ENCODE measurements at regions not wholly inside any gene's neighbourhood (a gene's known extent, or its start where the extent isn't known, plus 50 kb on each side); places are given as distances from the start of the nearest gene placed in this dataset.

DNA sequence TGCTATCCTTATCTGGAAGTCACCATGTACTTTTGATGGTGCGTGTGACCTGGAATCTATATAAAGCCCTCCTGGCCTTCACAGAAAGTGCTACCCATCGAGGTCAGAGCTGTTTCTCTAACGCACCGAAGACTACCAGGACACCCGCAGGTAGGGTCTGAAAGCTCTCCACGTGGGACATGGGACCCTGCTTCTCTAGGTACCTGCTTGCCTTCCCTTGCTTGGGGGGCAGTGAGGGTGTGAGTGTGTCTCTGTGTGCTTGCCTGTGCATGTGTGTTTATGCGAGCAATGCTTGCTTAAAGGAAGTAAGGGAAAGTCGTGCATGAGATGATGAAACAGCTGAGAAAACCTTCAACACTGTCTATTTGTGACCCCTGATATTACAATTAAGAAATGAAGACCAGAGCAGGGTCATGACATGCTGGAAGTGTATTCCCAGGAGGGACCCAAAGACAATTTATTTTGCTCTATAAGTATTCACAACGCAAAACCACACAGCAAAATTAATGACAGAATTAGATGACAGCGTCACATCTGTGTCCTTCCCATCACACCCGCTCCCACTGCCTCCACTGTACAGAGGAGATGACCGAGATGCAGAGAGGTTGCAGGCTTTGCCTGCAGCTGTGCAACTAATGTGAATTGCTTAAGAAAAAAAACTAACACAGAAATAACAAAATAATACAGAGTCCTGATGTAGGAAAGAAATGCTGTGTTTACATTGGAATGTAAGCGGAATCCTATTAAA lies 76.4 kb upstream of the HELT start:
- TF ChIP-seq EZH2 (IDR thresholded peaks at IDR 0.05; ENCODE audit: borderline replicate concordance, low read depth, low read length, severe bottlenecking): no peak
- TF ChIP-seq, protein P1, sequence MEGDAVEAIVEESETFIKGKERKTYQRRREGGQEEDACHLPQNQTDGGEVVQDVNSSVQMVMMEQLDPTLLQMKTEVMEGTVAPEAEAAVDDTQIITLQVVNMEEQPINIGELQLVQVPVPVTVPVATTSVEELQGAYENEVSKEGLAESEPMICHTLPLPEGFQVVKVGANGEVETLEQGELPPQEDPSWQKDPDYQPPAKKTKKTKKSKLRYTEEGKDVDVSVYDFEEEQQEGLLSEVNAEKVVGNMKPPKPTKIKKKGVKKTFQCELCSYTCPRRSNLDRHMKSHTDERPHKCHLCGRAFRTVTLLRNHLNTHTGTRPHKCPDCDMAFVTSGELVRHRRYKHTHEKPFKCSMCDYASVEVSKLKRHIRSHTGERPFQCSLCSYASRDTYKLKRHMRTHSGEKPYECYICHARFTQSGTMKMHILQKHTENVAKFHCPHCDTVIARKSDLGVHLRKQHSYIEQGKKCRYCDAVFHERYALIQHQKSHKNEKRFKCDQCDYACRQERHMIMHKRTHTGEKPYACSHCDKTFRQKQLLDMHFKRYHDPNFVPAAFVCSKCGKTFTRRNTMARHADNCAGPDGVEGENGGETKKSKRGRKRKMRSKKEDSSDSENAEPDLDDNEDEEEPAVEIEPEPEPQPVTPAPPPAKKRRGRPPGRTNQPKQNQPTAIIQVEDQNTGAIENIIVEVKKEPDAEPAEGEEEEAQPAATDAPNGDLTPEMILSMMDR (IDR thresholded peaks at IDR 0.05; ENCODE audit: borderline replicate concordance, extremely low read depth, low read length, poor library complexity, severe bottlenecking): no peak
- Histone ChIP-seq H4K20me1 (ENCODE audit: insufficient read depth, low read length) (no peaks in the 10 kb centered on the region), H2AFZ (ENCODE audit: low read depth, low read length) (no peak overlapping the region), H3K9me3 (ENCODE audit: insufficient read depth, low read length, severe bottlenecking) (no peaks in the 10 kb centered on the region), H3K9ac (ENCODE audit: low read depth, low read length) (no peak overlapping the region), H3K4me2 (ENCODE audit: insufficient read depth, low read length) (no peak overlapping the region), H3K79me2 (ENCODE audit: insufficient read depth, low read length) (no peaks in the 10 kb centered on the region), H3K27ac (ENCODE audit: low read length) (no peak overlapping the region), H3K27me3 (ENCODE audit: insufficient read depth, low read length, poor library complexity) (no peaks in the 10 kb centered on the region), H3K4me1 (ENCODE audit: insufficient read depth, low read length) (no peaks in the 10 kb centered on the region), H3K4me3 (ENCODE audit: low read depth in 1 of 2, low read length in 2 of 2) (no peak overlapping the region), H3K36me3 (ENCODE audit: insufficient read depth, low read length) (no peaks in the 10 kb centered on the region)
- DNase-seq (no peak), ATAC-seq (ENCODE audit: insufficient read depth, low read depth) (no peak)

DNA sequence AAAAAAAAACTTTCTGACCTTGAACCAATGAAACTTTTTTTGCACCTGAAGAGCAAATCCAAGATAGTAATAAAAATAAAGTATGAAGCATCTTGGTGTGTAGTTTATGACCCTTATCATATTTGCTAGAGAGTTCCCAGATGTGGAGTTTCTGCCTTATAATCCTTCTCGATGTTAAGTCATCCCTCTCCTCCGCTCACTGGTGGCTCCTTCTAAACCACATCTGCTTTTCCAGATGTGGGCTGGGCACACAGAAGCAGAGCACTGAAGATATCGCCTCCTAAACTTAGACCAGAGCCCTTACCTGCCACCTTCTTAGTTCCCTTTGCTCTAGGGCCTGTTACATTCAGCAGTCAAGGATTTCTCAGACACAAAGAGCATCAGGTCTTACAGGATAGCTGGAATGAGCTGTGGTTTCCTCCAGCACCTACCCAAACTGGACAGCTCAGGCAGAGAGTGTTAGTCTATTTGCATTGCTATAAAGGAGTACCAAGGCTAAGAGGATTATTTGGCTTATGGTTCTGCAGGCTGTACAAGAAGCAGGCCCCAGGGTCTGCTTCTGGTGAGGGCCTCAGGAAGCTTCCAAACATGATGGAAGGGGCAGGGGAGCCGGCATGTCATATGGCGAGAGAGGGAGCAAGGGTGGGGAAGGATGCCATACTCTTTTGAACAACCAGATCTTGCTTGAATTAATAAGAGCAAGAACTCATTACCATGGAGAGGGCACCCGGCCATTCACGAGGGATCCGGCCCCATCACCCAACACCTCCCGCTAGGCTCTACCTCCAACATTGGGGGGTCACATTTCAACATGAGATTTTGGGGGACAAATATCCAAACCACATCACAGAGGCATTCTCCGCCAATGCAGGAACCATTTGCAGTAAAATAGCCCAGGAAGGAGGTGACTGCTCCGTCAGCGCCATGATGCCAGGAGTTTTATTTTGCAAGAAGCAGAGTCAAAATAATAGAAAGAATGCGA lies 75.6 kb upstream of the HELT start:
- H3K4me3 ChIP-seq (ENCODE audit: low read depth in 1 of 2, low read length in 2 of 2): no peak overlapping the region
- no peaks in the 10 kb centered on the region for H3K79me2 ChIP-seq (ENCODE audit: insufficient read depth, low read length)
- H3K27me3 ChIP-seq (ENCODE audit: insufficient read depth, low read length, poor library complexity): no peaks in the 10 kb centered on the region
- H3K4me1 ChIP-seq (ENCODE audit: insufficient read depth, low read length): no peaks in the 10 kb centered on the region
- H4K20me1 ChIP-seq (ENCODE audit: insufficient read depth, low read length): no peaks in the 10 kb centered on the region
- H3K9me3 ChIP-seq (ENCODE audit: insufficient read depth, low read length, severe bottlenecking): no peaks in the 10 kb centered on the region
- no peak for TF ChIP-seq EZH2 (IDR thresholded peaks at IDR 0.05; ENCODE audit: borderline replicate concordance, low read depth, low read length, severe bottlenecking)
- TF ChIP-seq, protein P1 (IDR thresholded peaks at IDR 0.05; ENCODE audit: borderline replicate concordance, extremely low read depth, low read length, poor library complexity, severe bottlenecking): no peak
- no peak overlapping the region for H3K27ac ChIP-seq (ENCODE audit: low read length)
- ATAC-seq (ENCODE audit: insufficient read depth, low read depth) (no peak), DNase-seq (no peak)
- H3K36me3 ChIP-seq (ENCODE audit: insufficient read depth, low read length): no peaks in the 10 kb centered on the region
- H2AFZ ChIP-seq (ENCODE audit: low read depth, low read length): no peak overlapping the region
- H3K9ac ChIP-seq (ENCODE audit: low read depth, low read length): no peak overlapping the region
- no peak overlapping the region for H3K4me2 ChIP-seq (ENCODE audit: insufficient read depth, low read length)

DNA sequence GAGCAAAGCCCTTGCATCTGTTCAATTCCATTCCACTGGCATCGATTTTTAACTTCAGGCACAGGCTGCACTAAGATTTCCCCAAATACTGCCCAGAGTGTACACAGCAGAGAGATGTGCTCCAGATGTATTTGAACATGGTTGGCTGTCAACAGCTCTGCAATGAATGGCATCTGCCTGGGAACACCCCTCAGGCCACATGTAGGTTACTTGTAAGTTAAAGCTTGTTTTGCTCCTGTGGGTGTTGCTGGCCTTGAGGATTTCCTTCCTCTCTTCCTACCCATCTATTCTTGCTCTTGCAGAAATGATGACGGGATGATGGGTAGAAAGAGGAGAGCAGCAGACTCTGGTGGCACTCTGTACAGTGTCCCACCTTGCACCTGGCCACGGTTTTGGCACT lies 69.3 kb upstream of the HELT start:
- no peaks in the 10 kb centered on the region for H3K36me3 ChIP-seq (ENCODE audit: insufficient read depth, low read length)
- no peak overlapping the region for H3K9ac ChIP-seq (ENCODE audit: low read depth, low read length)
- no peak overlapping the region for H3K27ac ChIP-seq (ENCODE audit: low read length)
- no peak overlapping the region for H3K4me2 ChIP-seq (ENCODE audit: insufficient read depth, low read length)
- H2AFZ ChIP-seq (ENCODE audit: low read depth, low read length): no peak overlapping the region
- DNase-seq (no peak), ATAC-seq (ENCODE audit: insufficient read depth, low read depth) (no peak)
- no peak overlapping the region for H3K4me3 ChIP-seq (ENCODE audit: low read depth in 1 of 2, low read length in 2 of 2)
- no peaks in the 10 kb centered on the region for H3K9me3 ChIP-seq (ENCODE audit: insufficient read depth, low read length, severe bottlenecking)
- no peaks in the 10 kb centered on the region for H3K79me2 ChIP-seq (ENCODE audit: insufficient read depth, low read length)
- H3K27me3 ChIP-seq (ENCODE audit: insufficient read depth, low read length, poor library complexity): no peaks in the 10 kb centered on the region
- TF ChIP-seq, protein P1 (IDR thresholded peaks at IDR 0.05; ENCODE audit: borderline replicate concordance, extremely low read depth, low read length, poor library complexity, severe bottlenecking): no peak
- TF ChIP-seq EZH2 (IDR thresholded peaks at IDR 0.05; ENCODE audit: borderline replicate concordance, low read depth, low read length, severe bottlenecking): no peak
- no peaks in the 10 kb centered on the region for H3K4me1 ChIP-seq (ENCODE audit: insufficient read depth, low read length)
- H4K20me1 ChIP-seq (ENCODE audit: insufficient read depth, low read length): no peaks in the 10 kb centered on the region

Data from DND-41 (cell line).